Pancreas (tissue), 10 donors: ENCODE measurements at regions not wholly inside any gene's neighbourhood (a gene's known extent, or its start where the extent isn't known, plus 50 kb on each side); places are given as distances from the start of the nearest gene placed in this dataset.
"Not testable (repeated sequence)": the region's sequence is repeated elsewhere in the genome, so short reads cannot be mapped to it uniquely, and the experiment has no call there.

Source experiments
- ATAC-seq, 4 donors: fragments of 200-7000 bp; cut with Tn5 transposase; one replicate each; pipeline versions ENCODE4 v1.8.0 to v1.9.1; 2020; ENCODE audit warnings: mild to moderate bottlenecking in 4 of 4, moderate library complexity in 4 of 4
- DNase-seq, 6 donors: peaks; one replicate each; pipeline ENCODE4 v3.0.0-alpha.2; 2020
- FAIRE-seq: peaks from 2 replicates; lab custom pipeline; 2012; peaks lifted over from hg19 to GRCh38; lab: Jason Lieb, UNC
- H3K27ac ChIP-seq, 4 donors: fragments of 200-600 bp; sonication (generic); 1 replicate in 3 of 4; 2 replicates in 1 of 4; pipeline versions ENCODE4 v1.5.0 to v1.8.0; 2020
- H3K27me3 ChIP-seq, 4 donors: fragments of 200-600 bp; one replicate each; pipeline ENCODE4 v1.8.0; 2021
- H3K36me3 ChIP-seq, 3 donors: fragments of 200-600 bp; sonication (generic) in 1 of 3; one replicate each; pipeline versions ENCODE4 v1.5.0 to v1.8.0; 2020 to 2021
- H3K4me1 ChIP-seq, 3 donors: fragments of 200-600 bp; one replicate each; pipeline ENCODE4 v1.8.0; 2021
- H3K4me3 ChIP-seq, 4 donors: fragments of 200-600 bp; sonication (generic) in 2 of 4; one replicate each; pipeline versions ENCODE4 v1.5.0 to v1.8.0; 2020 to 2021
- H3K9me3 ChIP-seq, 4 donors: fragments of 200-600 bp; one replicate each; pipeline ENCODE4 v1.8.0; 2021
- CTCF ChIP-seq, 4 donors: fragments of 200-600 bp; sonication (generic) in 3 of 4; IDR thresholded peaks; one replicate each; pipeline versions ENCODE4 v1.5.0 to v1.8.0; 2021; ENCODE audit warnings: antibody characterized with exemption in 4 of 4
- WGBS, 2 donors: extraction: QIAGEN DNeasy Blood & Tissue Kit; methylation state at CpG; one replicate each; pipeline ENCODE4 v1.1.7; 2013; 5-methylcytosine and 5-hydroxymethylcytosine counted together
- intact Hi-C, 3 donors: fragments of 100-400 bp; cut with DNase I; formaldehyde crosslinking; loops; one replicate each; pipeline versions ENCODE4 v1.11.1 to v1.14.2; 2022
- donor health status: healthy with polysubstance abuse.
- donor health status: DM: no; HTN: no; CAD: no; lungs with moderate emphysema.
- donor health status: DM: no; HTN: no; CAD: no.
- donor health status: control.
- donor health status: control.
- donor health status: Bipolar disorder and iron deficiency.
- donor health status: DM: yes; HTN: yes; CAD: no.
- donor health status: DM: no; HTN: no; CAD: no.
- donor health status: DM: no; HTN: no; CAD: no.
- donor health status: DM: yes; HTN: yes; CAD: no.

- no peaks in the 10 kb centered on the region for H3K9me3 ChIP-seq
- H3K4me1 ChIP-seq = no peaks in the 10 kb centered on the region
- ATAC-seq (no peak), FAIRE-seq (no peak), DNase-seq (no peak)
- H3K27ac ChIP-seq = no peak overlapping the region
- H3K36me3 ChIP-seq = no peaks in the 10 kb centered on the region
- intact Hi-C loops = no loop called here
- WGBS, 2 donors = 40 to 50% methylated on average over 1 of the region's 1 CpG
- no peak overlapping the region for H3K4me3 ChIP-seq
- no peak for TF ChIP-seq CTCF (IDR thresholded peaks at IDR 0.05)
- H3K27me3 ChIP-seq = no peaks in the 10 kb centered on the region
Observed at GRCh38 chr11:134938212-134938611, 526.2 kb upstream of the B3GAT1 start.

- intact Hi-C loops, FAIRE-seq: not testable (repeated sequence)
Observed at GRCh38 chr11:134937193-134937592, 525.2 kb upstream of the B3GAT1 start.

DNA sequence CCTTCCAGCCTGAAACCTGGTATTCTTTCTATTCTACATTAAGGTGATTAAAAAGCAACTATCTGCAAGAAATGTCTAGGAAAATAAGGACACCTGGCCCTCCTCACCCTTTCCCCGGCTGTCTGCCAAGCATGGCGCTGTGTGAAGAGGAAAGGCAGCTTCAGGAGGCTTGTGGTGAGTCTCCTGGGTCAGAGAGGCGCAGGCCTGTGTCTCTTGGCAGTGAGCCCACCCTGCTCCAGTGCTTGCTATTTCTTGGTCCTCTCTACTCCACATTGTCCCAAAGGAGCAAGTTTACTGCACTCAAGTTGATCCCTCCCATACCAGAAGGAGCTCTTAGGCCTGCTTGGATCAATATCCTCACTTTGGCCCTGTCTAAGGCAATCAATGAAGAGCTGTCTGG is 520.7 kb upstream of the B3GAT1 start:
- WGBS, 2 donors = 67 to 70% methylated on average over 3 of the region's 3 CpGs
- no peaks in the 10 kb centered on the region for H3K9me3 ChIP-seq
- DNase-seq (no peak), ATAC-seq (no peak), FAIRE-seq (no peak)
- no peak for TF ChIP-seq CTCF (IDR thresholded peaks at IDR 0.05)
- no peaks in the 10 kb centered on the region for H3K36me3 ChIP-seq
- H3K4me3 ChIP-seq = no peak overlapping the region
- no peaks in the 10 kb centered on the region for H3K27me3 ChIP-seq
- no peaks in the 10 kb centered on the region for H3K4me1 ChIP-seq
- no peak overlapping the region for H3K27ac ChIP-seq
- intact Hi-C loops = no loop called here

More at GRCh38 chr11:134937193-134937592, 525.2 kb upstream of the B3GAT1 start:
- not testable (repeated sequence) for DNase-seq, H3K27me3 ChIP-seq, H3K36me3 ChIP-seq, H3K27ac ChIP-seq, H3K4me3 ChIP-seq, H3K4me1 ChIP-seq, ATAC-seq, H3K9me3 ChIP-seq
- WGBS, 2 donors = 82 to 83% methylated on average over 14 of the region's 14 CpGs

- Histone ChIP-seq H3K4me1 (no peaks in the 10 kb centered on the region), H3K9me3 (no peaks in the 10 kb centered on the region), H3K27me3 (peaks cover 0 to under 1% (median 0%) of the 10 kb centered on the region in 4 donors), H3K27ac (no peak overlapping the region), H3K4me3 (no peak overlapping the region), H3K36me3 (no peaks in the 10 kb centered on the region)
- ATAC-seq = no peak
- 76 to 88% methylated on average over 3 of the region's 3 CpGs for WGBS, 2 donors
- TF ChIP-seq CTCF (IDR thresholded peaks at IDR 0.05) = no peak
- no peak for FAIRE-seq
- intact Hi-C loops = no loop called here
- no peak for DNase-seq
Observed at GRCh38 chr11:134925432-134925831, 513.4 kb upstream of the B3GAT1 start.

GRCh38 chr11:134923441-134923840 is 511.4 kb upstream of the B3GAT1 start:
- 34 to 38% methylated on average over 7 of the region's 7 CpGs for WGBS, 2 donors
- peaks cover 0 to 5% (median 0%) of the 10 kb centered on the region in 4 donors for H3K27me3 ChIP-seq
- DNase-seq (no peak), ATAC-seq (no peak), FAIRE-seq (no peak)
- intact Hi-C loops = no loop called here
- H3K36me3 ChIP-seq = no peaks in the 10 kb centered on the region
- H3K27ac ChIP-seq = no peak overlapping the region
- no peaks in the 10 kb centered on the region for H3K4me1 ChIP-seq
- no peak for TF ChIP-seq CTCF (IDR thresholded peaks at IDR 0.05)
- no peak overlapping the region for H3K4me3 ChIP-seq
- no peaks in the 10 kb centered on the region for H3K9me3 ChIP-seq
